Adrenal gland (tissue), 5 donors: ENCODE measurements at regions not wholly inside any gene's neighbourhood (a gene's known extent, or its start where the extent isn't known, plus 50 kb on each side); places are given as distances from the start of the nearest gene placed in this dataset.

Experiments used
- CTCF ChIP-seq, 6 experiments: fragments of 450-650 bp in 4 of 6; fragments of 200-600 bp in 2 of 6; sonication (generic) in 1 of 6; IDR thresholded peaks; 1 replicate in 5 of 6; 2 replicates in 1 of 6; pipeline versions ENCODE4 v1.5.1 to v1.8.0; 2016 to 2021; ENCODE audit warnings: antibody characterized with exemption in 6 of 6, mild to moderate bottlenecking in 2 of 6, moderate library complexity in 1 of 6
- POLR2A ChIP-seq, 2 donors: fragments of 450-650 bp; IDR thresholded peaks; one replicate each; pipeline ENCODE4 v1.6.1; 2017; ENCODE audit warnings: antibody characterized with exemption in 2 of 2, mild to moderate bottlenecking in 2 of 2, moderate library complexity in 1 of 2
- donor health status: DM: no; HTN: no; CAD: no.

GRCh38 chr10:8360365-8360764 is 305.9 kb downstream of the GATA3 start:
- TF ChIP-seq CTCF (IDR thresholded peaks at IDR 0.05) (no peak), POLR2A (IDR thresholded peaks at IDR 0.05) (no peak)
